ENCODE measurements at regions not wholly inside any gene's neighbourhood (a gene's known extent, or its start where the extent isn't known, plus 50 kb on each side); places are given as distances from the start of the nearest gene placed in this dataset.

DNA sequence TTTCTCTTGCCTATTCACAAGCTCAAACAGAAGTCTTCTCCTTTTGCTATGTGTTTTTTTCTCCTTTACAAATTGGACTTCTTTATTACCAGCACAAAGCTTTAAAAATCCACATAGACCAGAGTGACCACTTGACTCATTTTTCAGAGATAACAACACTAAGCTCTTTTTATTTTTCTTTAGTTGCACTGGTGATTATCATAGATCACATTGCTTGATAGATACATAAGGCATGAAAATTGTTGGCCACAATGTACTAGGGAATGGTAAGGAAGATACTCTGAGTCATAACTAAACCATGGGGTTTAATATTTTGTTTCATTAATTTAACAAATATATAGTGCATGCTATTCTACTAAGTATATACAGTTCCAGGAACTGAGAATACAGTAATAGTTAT is 159.0 kb downstream of the GASK1B start:
- no peak overlapping the region for H3K27ac ChIP-seq (ENCODE audit: low read length)
- H3K4me1 ChIP-seq (ENCODE audit: control insufficient read depth, insufficient read depth, low read length), result no peaks in the 10 kb centered on the region
- no peaks in the 10 kb centered on the region for H3K9me3 ChIP-seq (ENCODE audit: control insufficient read depth, low read depth, low read length)
- no peak overlapping the region for H3K4me3 ChIP-seq (ENCODE audit: low read length)
- H3K36me3 ChIP-seq (ENCODE audit: control insufficient read depth, insufficient read depth, low read length), result no peaks in the 10 kb centered on the region
- H3K27me3 ChIP-seq (ENCODE audit: control insufficient read depth, insufficient read depth, low read length), result no peaks in the 10 kb centered on the region
- no peak for DNase-seq

DNA sequence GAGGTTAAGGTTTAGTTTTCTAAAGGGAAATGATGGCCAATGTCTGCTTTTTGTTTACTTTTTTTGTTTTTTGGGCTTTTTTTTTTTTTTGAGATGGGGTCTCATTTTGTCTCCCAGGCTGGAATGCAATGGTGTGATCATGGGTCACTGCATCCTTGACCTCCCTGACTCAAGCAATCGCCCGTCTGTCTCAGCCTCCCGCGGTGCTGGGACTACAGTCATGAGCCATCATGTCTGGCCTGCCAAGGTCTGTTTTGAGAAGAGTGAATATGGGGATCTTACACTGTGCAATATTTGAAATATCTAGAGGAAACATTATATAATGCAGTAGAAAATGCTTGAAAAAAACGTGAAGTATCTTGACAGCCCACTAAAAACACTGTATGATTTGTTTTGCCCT is 162.5 kb downstream of the GASK1B start:
- DNase-seq, result no peak
- Histone ChIP-seq H3K27ac (ENCODE audit: low read length) (no peak overlapping the region), H3K27me3 (ENCODE audit: control insufficient read depth, insufficient read depth, low read length) (no peaks in the 10 kb centered on the region), H3K9me3 (ENCODE audit: control insufficient read depth, low read depth, low read length) (no peaks in the 10 kb centered on the region), H3K4me1 (ENCODE audit: control insufficient read depth, insufficient read depth, low read length) (no peaks in the 10 kb centered on the region), H3K4me3 (ENCODE audit: low read length) (no peak overlapping the region), H3K36me3 (ENCODE audit: control insufficient read depth, insufficient read depth, low read length) (no peaks in the 10 kb centered on the region)
- WGBS (ENCODE audit: insufficient coverage, low lambda C conversion rate), result 63% methylated on average over 1 of the region's 5 CpGs

DNA sequence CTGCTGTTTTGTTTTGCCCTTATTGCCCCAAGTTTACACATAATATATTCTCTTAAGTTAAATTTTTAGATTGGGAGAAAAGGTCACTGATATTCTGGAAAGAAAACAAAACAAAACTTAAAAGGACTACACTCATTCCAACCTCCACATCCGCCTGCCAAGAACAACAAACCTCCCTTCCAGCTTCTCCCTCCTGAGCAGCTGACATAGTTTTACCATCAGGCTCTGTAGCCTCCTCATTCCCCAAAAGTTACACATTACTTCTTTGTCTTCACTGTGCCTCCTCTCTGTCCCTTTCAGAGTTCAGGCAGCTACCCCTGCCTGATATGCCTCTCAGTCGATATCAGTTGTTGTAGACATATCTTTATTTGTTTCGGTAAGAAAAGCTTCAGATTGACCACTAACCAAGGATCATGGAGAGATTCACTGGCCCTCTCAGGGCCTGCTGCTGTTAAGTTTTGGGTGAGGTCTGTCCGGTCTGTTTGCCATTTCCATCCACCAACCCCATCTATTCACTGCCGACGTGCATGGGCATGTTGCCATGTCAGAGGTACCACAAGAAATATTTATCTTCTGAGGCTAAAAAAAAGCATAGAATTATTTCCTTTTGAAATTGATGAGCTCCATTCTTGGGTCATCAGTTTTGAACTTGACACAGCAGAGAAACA is 164.1 kb downstream of the GASK1B start:
- no peak for DNase-seq
- Histone ChIP-seq H3K4me3 (ENCODE audit: low read length) (no peak overlapping the region), H3K27me3 (ENCODE audit: control insufficient read depth, insufficient read depth, low read length) (no peaks in the 10 kb centered on the region), H3K4me1 (ENCODE audit: control insufficient read depth, insufficient read depth, low read length) (no peaks in the 10 kb centered on the region), H3K36me3 (ENCODE audit: control insufficient read depth, insufficient read depth, low read length) (no peaks in the 10 kb centered on the region), H3K27ac (ENCODE audit: low read length) (no peak overlapping the region), H3K9me3 (ENCODE audit: control insufficient read depth, low read depth, low read length) (no peaks in the 10 kb centered on the region)
- WGBS (ENCODE audit: insufficient coverage, low lambda C conversion rate), result no CpG with 5 or more reads among the region's 6 CpGs

DNA sequence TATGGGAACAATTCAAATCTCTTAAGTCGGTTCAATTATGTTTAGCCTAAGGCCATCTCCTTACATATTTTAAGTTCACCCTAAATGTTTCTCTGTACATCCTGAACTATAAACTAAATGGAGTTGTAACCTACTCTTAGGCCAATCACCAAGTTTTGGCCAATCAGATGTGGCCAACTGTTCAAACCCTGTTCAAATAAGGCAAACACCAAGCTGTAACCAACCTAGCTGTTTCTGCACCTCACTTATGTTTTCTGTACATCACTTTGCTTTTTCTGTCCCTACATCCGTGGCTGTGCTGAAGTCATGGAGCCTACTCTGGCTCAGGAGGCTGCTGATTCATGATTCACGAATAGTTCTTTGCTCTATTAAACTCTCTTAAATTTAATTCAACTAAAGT is 165.3 kb downstream of the GASK1B start:
- no peak overlapping the region for H3K27ac ChIP-seq (ENCODE audit: low read length)
- WGBS (ENCODE audit: insufficient coverage, low lambda C conversion rate), result 100% methylated on average over 1 of the region's 3 CpGs

DNA sequence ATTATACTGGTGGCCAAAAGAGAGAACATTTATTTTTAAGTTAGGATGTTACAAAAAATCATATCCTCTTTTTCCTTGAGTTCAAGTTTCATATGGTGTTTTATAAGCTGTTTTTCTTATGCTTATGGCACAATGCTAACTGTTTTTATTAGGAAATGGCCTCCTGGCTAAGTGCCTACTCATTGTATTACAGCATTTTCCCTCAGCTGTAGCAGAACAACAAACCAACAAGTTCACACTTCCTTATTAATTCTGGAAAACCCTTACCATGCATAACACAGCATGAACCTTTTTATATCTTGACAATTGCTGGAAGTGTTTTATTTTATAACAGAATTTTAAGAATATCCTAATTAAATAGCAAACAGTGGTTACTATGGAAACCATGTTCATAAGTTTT is 165.8 kb downstream of the GASK1B start:
- no peak for DNase-seq

More for the DNA sequence above, 165.3 kb downstream of the GASK1B start:
- Histone ChIP-seq H3K9me3 (ENCODE audit: control insufficient read depth, low read depth, low read length) (no peaks in the 10 kb centered on the region), H3K4me1 (ENCODE audit: control insufficient read depth, insufficient read depth, low read length) (no peaks in the 10 kb centered on the region), H3K36me3 (ENCODE audit: control insufficient read depth, insufficient read depth, low read length) (no peaks in the 10 kb centered on the region), H3K4me3 (ENCODE audit: low read length) (no peak overlapping the region), H3K27me3 (ENCODE audit: control insufficient read depth, insufficient read depth, low read length) (no peaks in the 10 kb centered on the region)
- DNase-seq, result no peak

DNA sequence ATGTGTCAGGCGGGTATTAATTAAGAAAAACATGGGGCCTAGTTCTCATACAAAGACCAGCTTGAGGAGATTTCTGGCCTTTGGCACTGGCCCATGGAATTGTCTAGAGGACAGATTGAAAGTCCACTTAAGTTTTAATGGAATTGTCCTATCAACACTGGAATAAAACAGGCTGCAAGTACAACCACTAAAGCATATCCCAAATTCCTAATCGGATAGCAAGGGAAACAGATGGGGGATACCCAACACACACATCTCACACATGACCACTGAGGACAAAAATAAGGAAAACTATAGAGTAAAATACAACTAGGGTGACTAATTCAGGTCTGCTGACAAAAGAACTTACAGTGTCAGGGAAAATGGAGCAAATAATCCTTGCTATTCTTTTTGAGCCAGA is 167.8 kb downstream of the GASK1B start:
- no peak overlapping the region for H3K4me3 ChIP-seq (ENCODE audit: low read length)
- DNase-seq, result no peak
- no peaks in the 10 kb centered on the region for H3K4me1 ChIP-seq (ENCODE audit: control insufficient read depth, insufficient read depth, low read length)
- no CpG with 5 or more reads among the region's 2 CpGs for WGBS (ENCODE audit: insufficient coverage, low lambda C conversion rate)
- no peaks in the 10 kb centered on the region for H3K9me3 ChIP-seq (ENCODE audit: control insufficient read depth, low read depth, low read length)
- no peak overlapping the region for H3K27ac ChIP-seq (ENCODE audit: low read length)
- H3K27me3 ChIP-seq (ENCODE audit: control insufficient read depth, insufficient read depth, low read length), result no peaks in the 10 kb centered on the region
- no peaks in the 10 kb centered on the region for H3K36me3 ChIP-seq (ENCODE audit: control insufficient read depth, insufficient read depth, low read length)

More for the DNA sequence above, 165.8 kb downstream of the GASK1B start:
- H3K4me1 ChIP-seq (ENCODE audit: control insufficient read depth, insufficient read depth, low read length), result no peaks in the 10 kb centered on the region
- H3K9me3 ChIP-seq (ENCODE audit: control insufficient read depth, low read depth, low read length), result no peaks in the 10 kb centered on the region
- H3K36me3 ChIP-seq (ENCODE audit: control insufficient read depth, insufficient read depth, low read length), result no peaks in the 10 kb centered on the region
- H3K27me3 ChIP-seq (ENCODE audit: control insufficient read depth, insufficient read depth, low read length), result no peaks in the 10 kb centered on the region
- no peak overlapping the region for H3K4me3 ChIP-seq (ENCODE audit: low read length)
- H3K27ac ChIP-seq (ENCODE audit: low read length), result no peak overlapping the region

DNA sequence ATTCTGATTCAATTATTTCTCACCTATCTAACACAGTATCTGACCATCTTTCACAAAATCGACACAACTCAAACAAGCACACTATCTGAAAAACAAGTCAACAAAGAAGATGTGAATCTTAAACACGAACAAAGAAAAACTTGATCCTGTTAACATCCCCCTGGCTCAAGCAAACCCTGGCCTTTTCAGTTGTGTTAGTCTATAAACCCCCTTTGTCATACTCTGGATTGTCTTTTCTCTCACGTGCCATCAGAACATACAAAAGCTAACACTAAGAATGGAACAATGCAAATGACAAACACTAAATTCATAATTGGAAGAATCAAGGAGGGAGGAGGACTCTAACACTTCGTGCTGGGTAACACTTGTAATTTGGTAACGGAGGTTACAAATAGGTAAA is 168.7 kb downstream of the GASK1B start:
- Histone ChIP-seq H3K27me3 (ENCODE audit: control insufficient read depth, insufficient read depth, low read length) (no peaks in the 10 kb centered on the region), H3K4me1 (ENCODE audit: control insufficient read depth, insufficient read depth, low read length) (no peaks in the 10 kb centered on the region), H3K9me3 (ENCODE audit: control insufficient read depth, low read depth, low read length) (no peaks in the 10 kb centered on the region), H3K27ac (ENCODE audit: low read length) (no peak overlapping the region), H3K36me3 (ENCODE audit: control insufficient read depth, insufficient read depth, low read length) (no peaks in the 10 kb centered on the region), H3K4me3 (ENCODE audit: low read length) (no peak overlapping the region)
- WGBS (ENCODE audit: insufficient coverage, low lambda C conversion rate), result 80% methylated on average over 2 of the region's 5 CpGs
- no peak for DNase-seq

DNA sequence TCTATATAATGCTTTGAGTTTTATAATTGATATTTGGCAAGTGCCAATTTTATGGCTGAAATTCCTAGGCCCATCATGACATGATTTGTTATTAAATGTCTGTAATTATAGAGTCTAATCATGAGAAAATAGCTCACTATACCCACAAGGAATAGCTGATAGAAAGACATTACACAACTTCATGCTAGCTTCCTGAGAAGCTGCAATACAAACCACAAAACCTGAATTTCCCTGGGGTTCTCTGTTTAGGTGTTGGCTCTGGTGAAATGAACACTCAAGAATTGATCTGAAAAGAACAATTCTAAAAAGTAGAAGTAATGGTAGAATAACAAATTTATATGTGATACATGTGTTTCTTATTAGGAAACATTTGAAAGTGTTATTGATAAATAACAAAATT is 169.6 kb downstream of the GASK1B start:
- Histone ChIP-seq H3K36me3 (ENCODE audit: control insufficient read depth, insufficient read depth, low read length) (no peaks in the 10 kb centered on the region), H3K9me3 (ENCODE audit: control insufficient read depth, low read depth, low read length) (no peaks in the 10 kb centered on the region), H3K27ac (ENCODE audit: low read length) (no peak overlapping the region), H3K27me3 (ENCODE audit: control insufficient read depth, insufficient read depth, low read length) (no peaks in the 10 kb centered on the region), H3K4me3 (ENCODE audit: low read length) (no peak overlapping the region), H3K4me1 (ENCODE audit: control insufficient read depth, insufficient read depth, low read length) (no peaks in the 10 kb centered on the region)
- no peak for DNase-seq

DNA sequence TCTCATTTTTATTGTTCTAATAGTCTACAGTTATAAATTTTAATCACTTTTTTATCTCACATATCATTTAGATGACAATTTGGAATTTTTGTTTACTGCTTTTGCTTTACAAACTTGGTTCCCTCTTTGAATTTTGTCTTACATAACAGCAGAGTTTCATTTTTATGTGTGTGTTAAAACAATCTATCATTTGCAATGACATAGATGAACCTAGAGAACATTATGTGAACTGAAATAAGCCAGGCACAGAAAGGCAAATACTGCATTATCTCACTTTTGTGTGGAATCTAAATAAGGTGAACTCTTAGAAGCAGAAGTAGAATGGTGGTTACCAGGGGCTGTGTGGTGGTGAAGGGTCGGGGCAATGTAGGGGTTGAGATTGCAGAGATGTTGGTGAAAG is 170.7 kb downstream of the GASK1B start:
- Histone ChIP-seq H3K4me3 (ENCODE audit: low read length) (no peak overlapping the region), H3K36me3 (ENCODE audit: control insufficient read depth, insufficient read depth, low read length) (no peaks in the 10 kb centered on the region), H3K4me1 (ENCODE audit: control insufficient read depth, insufficient read depth, low read length) (peaks cover 4% of the 10 kb centered on the region), H3K27me3 (ENCODE audit: control insufficient read depth, insufficient read depth, low read length) (no peaks in the 10 kb centered on the region), H3K27ac (ENCODE audit: low read length) (no peak overlapping the region), H3K9me3 (ENCODE audit: control insufficient read depth, low read depth, low read length) (no peaks in the 10 kb centered on the region)
- WGBS (ENCODE audit: insufficient coverage, low lambda C conversion rate), result no CpG with 5 or more reads among the region's 1 CpG
- DNase-seq, result no peak

DNA sequence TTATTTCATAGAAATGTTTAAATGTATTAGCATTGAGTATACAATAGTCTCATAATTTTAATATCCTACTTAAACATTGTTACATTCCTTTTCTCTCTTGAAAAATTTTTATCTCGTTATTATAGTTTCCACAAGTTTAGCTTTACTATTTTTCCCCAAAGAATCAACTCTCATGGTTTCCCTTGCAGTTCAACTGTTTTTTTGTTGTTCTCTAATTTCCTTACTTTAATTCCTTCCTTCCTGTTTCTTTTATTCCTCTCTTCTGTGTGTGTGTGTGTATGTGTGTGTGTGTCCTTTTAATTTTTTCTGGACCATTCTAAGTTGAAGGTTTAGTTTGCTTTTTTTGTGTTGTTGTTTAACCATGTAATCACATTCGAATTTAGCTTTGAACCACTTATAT is 171.1 kb downstream of the GASK1B start:
- no peak for DNase-seq
- Histone ChIP-seq H3K27ac (ENCODE audit: low read length) (no peak overlapping the region), H3K4me3 (ENCODE audit: low read length) (no peak overlapping the region), H3K9me3 (ENCODE audit: control insufficient read depth, low read depth, low read length) (no peaks in the 10 kb centered on the region), H3K27me3 (ENCODE audit: control insufficient read depth, insufficient read depth, low read length) (no peaks in the 10 kb centered on the region), H3K36me3 (ENCODE audit: control insufficient read depth, insufficient read depth, low read length) (no peaks in the 10 kb centered on the region), H3K4me1 (ENCODE audit: control insufficient read depth, insufficient read depth, low read length) (peaks cover 5% of the 10 kb centered on the region)
- 71% methylated on average over 2 of the region's 2 CpGs for WGBS (ENCODE audit: insufficient coverage, low lambda C conversion rate)

DNA sequence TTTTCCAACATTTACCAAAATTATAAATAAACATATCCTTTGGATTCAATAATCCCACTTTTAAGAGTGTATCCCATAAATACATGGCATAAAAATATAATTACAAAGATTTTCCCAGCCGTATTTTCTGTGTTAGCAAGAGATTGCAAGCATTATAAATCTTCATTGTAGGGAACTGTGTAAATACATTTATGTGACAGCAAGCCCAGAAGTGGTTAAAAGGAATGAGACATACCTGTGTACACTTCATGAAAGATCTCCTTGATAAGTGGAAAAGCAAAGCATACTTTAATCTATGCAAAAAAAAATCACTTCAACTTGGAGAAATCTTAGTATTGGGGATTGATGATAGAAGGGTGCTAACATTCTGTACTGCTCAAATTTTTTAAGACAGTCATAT is 173.1 kb downstream of the GASK1B start:
- Histone ChIP-seq H3K4me1 (ENCODE audit: control insufficient read depth, insufficient read depth, low read length) (peaks cover 17% of the 10 kb centered on the region), H3K4me3 (ENCODE audit: low read length) (no peak overlapping the region), H3K27ac (ENCODE audit: low read length) (no peak overlapping the region), H3K27me3 (ENCODE audit: control insufficient read depth, insufficient read depth, low read length) (no peaks in the 10 kb centered on the region), H3K9me3 (ENCODE audit: control insufficient read depth, low read depth, low read length) (no peaks in the 10 kb centered on the region), H3K36me3 (ENCODE audit: control insufficient read depth, insufficient read depth, low read length) (no peaks in the 10 kb centered on the region)
- WGBS (ENCODE audit: insufficient coverage, low lambda C conversion rate), result 0% methylated on average over 1 of the region's 1 CpG
- no peak for DNase-seq

All from large intestine (tissue), 3 donors.